Liver (tissue), 8 donors: ENCODE measurements at regions not wholly inside any gene's neighbourhood (a gene's known extent, or its start where the extent isn't known, plus 50 kb on each side); places are given as distances from the start of the nearest gene placed in this dataset.

Experiments
- DNase-seq: peaks from one replicate; pipeline ENCODE4 v3.0.0-alpha.2; 2017; ENCODE audit warnings: low spot score
- H3K27ac ChIP-seq, 2 donors: one replicate each; pipeline ENCODE4 v1.7.0; 2013; ENCODE audit warnings: inconsistent platforms in 2 of 2, low read length in 2 of 2, control low read depth in 1 of 2, low read depth in 1 of 2, mild to moderate bottlenecking in 1 of 2
- H3K27me3 ChIP-seq, 4 donors: one replicate each; pipeline versions ENCODE4 v1.6.1 to v1.7.0; 2013; ENCODE audit warnings: low read length in 3 of 4, inconsistent platforms in 1 of 4, mild to moderate bottlenecking in 1 of 4, moderate library complexity in 1 of 4; ENCODE audit not compliant: control insufficient read depth in 4 of 4, insufficient read depth in 4 of 4
- H3K36me3 ChIP-seq, 4 donors: one replicate each; pipeline versions ENCODE4 v1.6.1 to v1.7.0; 2013; ENCODE audit warnings: low read length in 3 of 4, mild to moderate bottlenecking in 3 of 4, low read depth in 1 of 4, moderate library complexity in 1 of 4; ENCODE audit not compliant: control insufficient read depth in 4 of 4, insufficient read depth in 3 of 4
- H3K4me1 ChIP-seq, 4 donors: one replicate each; pipeline versions ENCODE4 v1.6.1 to v1.7.0; 2013; ENCODE audit warnings: low read length in 3 of 4, mild to moderate bottlenecking in 3 of 4, moderate library complexity in 1 of 4; ENCODE audit not compliant: control insufficient read depth in 4 of 4, insufficient read depth in 4 of 4
- H3K4me3 ChIP-seq, 3 donors: one replicate each; pipeline versions ENCODE4 v1.6.1 to v1.7.0; 2013; ENCODE audit warnings: low read length in 3 of 3, control low read depth in 1 of 3, low read depth in 1 of 3, mild to moderate bottlenecking in 1 of 3
- H3K9ac ChIP-seq, 2 donors: one replicate each; pipeline ENCODE4 v1.7.0; 2013; ENCODE audit warnings: low read length in 2 of 2, mild to moderate bottlenecking in 2 of 2, moderate library complexity in 2 of 2, control low read depth in 1 of 2, low read depth in 1 of 2
- H3K9me3 ChIP-seq, 4 donors: one replicate each; pipeline versions ENCODE4 v1.6.1 to v1.7.0; 2013; ENCODE audit warnings: low read length in 3 of 4; ENCODE audit not compliant: control insufficient read depth in 4 of 4
- ATF3 ChIP-seq: IDR thresholded peaks from 2 replicates; pipeline ENCODE4 v1.6.1; 2016; ENCODE audit warnings: antibody characterized with exemption
- CTCF ChIP-seq: fragments of 150-350 bp; IDR thresholded peaks from 2 replicates; pipeline ENCODE4 v1.5.1; 2017; ENCODE audit warnings: improper control_type of control experiment, low read depth, low read length; ENCODE audit not compliant: missing input control
- EGR1 ChIP-seq, 2 donors: IDR thresholded peaks; 2 replicates each; pipeline ENCODE4 v1.6.1; 2016 to 2018; ENCODE audit warnings: antibody characterized with exemption in 2 of 2, low read depth in 2 of 2
- FOXA1 ChIP-seq: IDR thresholded peaks from 2 replicates; pipeline ENCODE4 v1.6.1; 2016; ENCODE audit warnings: antibody characterized with exemption
- FOXA2 ChIP-seq: IDR thresholded peaks from 2 replicates; pipeline ENCODE4 v1.6.1; 2016; ENCODE audit warnings: antibody characterized with exemption
- GABPA ChIP-seq, 2 donors: IDR thresholded peaks in 1 of 2; conservative IDR thresholded peaks in 1 of 2; 2 replicates each; pipeline ENCODE4 v1.6.1; 2016; ENCODE audit warnings: antibody characterized with exemption in 2 of 2, mild to moderate bottlenecking in 1 of 2, moderate library complexity in 1 of 2
- HNF4A ChIP-seq, 2 donors: conservative IDR thresholded peaks; 2 replicates each; pipeline ENCODE4 v1.6.1; 2016; ENCODE audit warnings: antibody characterized with exemption in 2 of 2, mild to moderate bottlenecking in 2 of 2
- HNF4G ChIP-seq: IDR thresholded peaks from 2 replicates; pipeline ENCODE4 v1.6.1; 2016; ENCODE audit warnings: antibody characterized with exemption
- JUND ChIP-seq, 2 donors: IDR thresholded peaks; 2 replicates each; pipeline ENCODE4 v1.6.1; 2016; ENCODE audit warnings: antibody characterized with exemption in 2 of 2
- MAX ChIP-seq: IDR thresholded peaks from 2 replicates; pipeline ENCODE4 v1.6.1; 2016; ENCODE audit warnings: antibody characterized with exemption
- NR2F2 ChIP-seq: IDR thresholded peaks from 2 replicates; pipeline ENCODE4 v1.6.1; 2016; ENCODE audit warnings: antibody characterized with exemption
- RAD21 ChIP-seq, 2 donors: IDR thresholded peaks; 2 replicates each; pipeline ENCODE4 v1.6.1; 2016; ENCODE audit warnings: antibody characterized with exemption in 2 of 2, mild to moderate bottlenecking in 2 of 2
- REST ChIP-seq: IDR thresholded peaks from 2 replicates; pipeline ENCODE4 v1.6.1; 2016; ENCODE audit warnings: antibody characterized with exemption, mild to moderate bottlenecking
- SP1 ChIP-seq: IDR thresholded peaks from 2 replicates; pipeline ENCODE4 v1.6.1; 2018; ENCODE audit warnings: antibody characterized with exemption, mild to moderate bottlenecking
- TAF1 ChIP-seq: conservative IDR thresholded peaks from 2 replicates; pipeline ENCODE4 v1.6.1; 2016; ENCODE audit warnings: antibody characterized with exemption, mild to moderate bottlenecking
- YY1 ChIP-seq: IDR thresholded peaks from 2 replicates; pipeline ENCODE4 v1.6.1; 2016; ENCODE audit warnings: antibody characterized with exemption, mild to moderate bottlenecking
- ZBTB33 ChIP-seq: IDR thresholded peaks from 2 replicates; pipeline ENCODE4 v1.6.1; 2016; ENCODE audit warnings: antibody characterized with exemption
- WGBS: extraction: QIAGEN DNeasy Blood & Tissue Kit; methylation state at CpG from one replicate; pipeline ENCODE4 v1.1.7; 2013; 5-methylcytosine and 5-hydroxymethylcytosine counted together
- donor health status: healthy.
- donor health status: healthy.
- donor health status: healthy.
- donor health status: healthy.
- donor health status: healthy.

- no peaks in the 10 kb centered on the region for H3K9me3 ChIP-seq
- no peak for DNase-seq
- 54% methylated on average over 2 of the region's 2 CpGs for WGBS
- peaks cover 0 to 2% (median 0%) of the 10 kb centered on the region in 4 donors for H3K27me3 ChIP-seq
- TF ChIP-seq FOXA2 (no peak), HNF4G (no peak), EGR1 (IDR thresholded peaks at IDR 0.05; ENCODE audit: low read depth in 2 of 2) (no peak), SP1 (no peak), TAF1 (no peak), RAD21 (IDR thresholded peaks at IDR 0.05) (no peak), GABPA (IDR thresholded peaks at IDR 0.05 in 1 of 2, conservative IDR thresholded peaks at IDR 0.05 in 1 of 2) (no peak), HNF4A (conservative IDR thresholded peaks at IDR 0.05) (no peak), NR2F2 (no peak), MAX (no peak), JUND (IDR thresholded peaks at IDR 0.05) (no peak), ATF3 (no peak), YY1 (no peak), REST (no peak), CTCF (no peak), ZBTB33 (no peak), FOXA1 (no peak)
- no peak overlapping the region for H3K4me3 ChIP-seq
- no peaks in the 10 kb centered on the region for H3K36me3 ChIP-seq
- no peak overlapping the region for H3K27ac ChIP-seq
- no peak overlapping the region for H3K9ac ChIP-seq
- H3K4me1 ChIP-seq: no peaks in the 10 kb centered on the region
These were observed 85.8 kb downstream of the CXXC4 start for GRCh38 chr4:104408878-104409277.

GRCh38 chr4:104404361-104404760 is 90.3 kb downstream of the CXXC4 start:
- Histone ChIP-seq H3K9me3 (no peaks in the 10 kb centered on the region), H3K27ac (no peak overlapping the region), H3K36me3 (no peaks in the 10 kb centered on the region), H3K27me3 (no peaks in the 10 kb centered on the region), H3K4me1 (no peaks in the 10 kb centered on the region), H3K9ac (no peak overlapping the region), H3K4me3 (no peak overlapping the region)
- TF ChIP-seq SP1 (no peak), FOXA1 (no peak), CTCF (no peak), ZBTB33 (no peak), JUND (IDR thresholded peaks at IDR 0.05) (no peak)
- 70% methylated on average over 6 of the region's 6 CpGs for WGBS
- DNase-seq: no peak
